GM12891 (cell line): ENCODE measurements at regions not wholly inside any gene's neighbourhood (a gene's known extent, or its start where the extent isn't known, plus 50 kb on each side); places are given as distances from the start of the nearest gene placed in this dataset.

Experiments used
- PAX5 ChIP-seq: IDR thresholded peaks from 2 replicates; pipeline ENCODE4 v1.6.1; 2011; ENCODE audit warnings: low read length, moderate library complexity, mild to moderate bottlenecking; ENCODE audit not compliant: insufficient read depth, severe bottlenecking
- POLR2A ChIP-seq: IDR thresholded peaks from 2 replicates; pipeline ENCODE4 v1.6.1; 2011; ENCODE audit warnings: low read depth, low read length, control low read depth
- POLR2AphosphoS5 ChIP-seq: IDR thresholded peaks from 2 replicates; pipeline ENCODE4 v1.6.1; 2011; ENCODE audit warnings: low read depth, low read length, control low read depth
- SPI1 ChIP-seq: IDR thresholded peaks from 2 replicates; pipeline ENCODE4 v1.6.1; 2011; ENCODE audit warnings: low read depth, low read length, control low read depth
- TAF1 ChIP-seq: IDR thresholded peaks from 2 replicates; pipeline ENCODE4 v1.6.1; 2011; ENCODE audit warnings: low read depth, low read length, control low read depth

DNA sequence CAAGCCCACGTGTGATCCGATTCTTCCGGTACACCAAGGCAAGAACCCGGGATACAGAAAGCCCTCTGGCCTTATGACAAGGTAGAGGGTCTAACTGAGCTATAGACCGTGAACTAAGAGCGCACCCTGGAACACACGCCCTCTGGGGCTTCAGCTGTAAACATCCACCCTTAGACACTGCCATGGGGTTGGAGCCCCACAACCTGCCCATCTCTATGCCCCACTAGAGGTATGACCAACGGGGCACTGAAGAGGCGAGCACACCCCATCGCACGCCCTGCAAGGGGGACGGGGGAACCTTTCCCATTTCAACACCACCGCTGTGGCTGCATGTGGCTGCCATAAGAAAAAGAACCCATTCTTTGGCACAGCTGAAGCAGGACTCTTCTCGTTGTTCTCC, 1206.0 kb upstream of the TMEM132C start:
- TF ChIP-seq PAX5 (no peak), POLR2AphosphoS5 (no peak), POLR2A (no peak), SPI1 (no peak), TAF1 (no peak)
